HG03521 (cell line): ENCODE measurements at regions not wholly inside any gene's neighbourhood (a gene's known extent, or its start where the extent isn't known, plus 50 kb on each side); places are given as distances from the start of the nearest gene placed in this dataset.

ENCODE experiments used
- ATAC-seq: cut with Tn5 transposase; IDR thresholded peaks from one replicate; pipeline ENCODE4 v1.9.1; 2021; ENCODE audit warnings: mild to moderate bottlenecking, moderate library complexity; ENCODE audit not compliant: unreplicated experiment

- no peak for ATAC-seq
These were observed 343.7 kb upstream of the KCNN2 start for GRCh38 chr5:114018186-114018585.

- ATAC-seq = no peak
These were observed 323.1 kb upstream of the KCNN2 start for GRCh38 chr5:114038756-114039155.

GRCh38 chr5:114050087-114050486 is 311.8 kb upstream of the KCNN2 start:
- no peak for ATAC-seq

GRCh38 chr5:114053372-114053771 is 308.5 kb upstream of the KCNN2 start:
- ATAC-seq = no peak

- no peak for ATAC-seq
These were observed 307.3 kb upstream of the KCNN2 start for GRCh38 chr5:114054594-114054993.

GRCh38 chr5:114055318-114056184 is 306.3 kb upstream of the KCNN2 start:
- ATAC-seq = no peak

- ATAC-seq = no peak
These were observed 305.7 kb upstream of the KCNN2 start for GRCh38 chr5:114056185-114056538.

GRCh38 chr5:114060866-114061265 is 301.0 kb upstream of the KCNN2 start:
- ATAC-seq = no peak

- no peak for ATAC-seq
These were observed 298.7 kb upstream of the KCNN2 start for GRCh38 chr5:114062932-114063867.

GRCh38 chr5:114065912-114066311 is 296.0 kb upstream of the KCNN2 start:
- ATAC-seq = no peak

GRCh38 chr5:114070093-114070722 is 291.7 kb upstream of the KCNN2 start:
- ATAC-seq = no peak

- no peak for ATAC-seq
These were observed 272.6 kb upstream of the KCNN2 start for GRCh38 chr5:114089259-114089658.

GRCh38 chr5:114097570-114097969 is 264.3 kb upstream of the KCNN2 start:
- ATAC-seq = no peak

GRCh38 chr5:114099161-114099560 is 262.7 kb upstream of the KCNN2 start:
- no peak for ATAC-seq

- ATAC-seq = peak; percentile 65
These were observed 260.7 kb upstream of the KCNN2 start for GRCh38 chr5:114101153-114101552.

GRCh38 chr5:114113604-114114003 is 248.3 kb upstream of the KCNN2 start:
- no peak for ATAC-seq

- no peak for ATAC-seq
These were observed 244.9 kb upstream of the KCNN2 start for GRCh38 chr5:114116981-114117380.

GRCh38 chr5:114118511-114118910 is 243.4 kb upstream of the KCNN2 start:
- ATAC-seq = no peak

GRCh38 chr5:114120166-114120565 is 241.7 kb upstream of the KCNN2 start:
- ATAC-seq = no peak

- no peak for ATAC-seq
These were observed 239.0 kb upstream of the KCNN2 start for GRCh38 chr5:114122852-114123251.

- ATAC-seq = no peak
These were observed 238.2 kb upstream of the KCNN2 start for GRCh38 chr5:114123654-114124053.
